Kidney glomerular epithelial cell (primary cell): ENCODE measurements at regions not wholly inside any gene's neighbourhood (a gene's known extent, or its start where the extent isn't known, plus 50 kb on each side); places are given as distances from the start of the nearest gene placed in this dataset.
A peak's percentile ranks its signal among the peaks of the same experiment; 100 is the strongest.
"Not testable (repeated sequence)": the region's sequence is repeated elsewhere in the genome, so short reads cannot be mapped to it uniquely, and the experiment has no call there.

ENCODE experiments used
- DNase-seq: peaks from one replicate; lab custom pipeline; 2025; lab: John Stamatoyannopoulos, UW

GRCh38 chr21:15278279-15278678, 213.5 kb upstream of the NRIP1 start:
- no peak for DNase-seq

- DNase-seq, result no peak
Observed at GRCh38 chr21:15278851-15279250, 214.1 kb upstream of the NRIP1 start.

- DNase-seq, result no peak
Observed at GRCh38 chr21:15279482-15279881, 214.7 kb upstream of the NRIP1 start.

- DNase-seq, result no peak
Observed at GRCh38 chr21:15281714-15282113, 216.9 kb upstream of the NRIP1 start.

GRCh38 chr21:15282665-15283064, 217.9 kb upstream of the NRIP1 start:
- DNase-seq, result peak; percentile 17

GRCh38 chr21:15283138-15283537, 218.3 kb upstream of the NRIP1 start:
- DNase-seq, result no peak

- no peak for DNase-seq
Observed at GRCh38 chr21:15283789-15284188, 219.0 kb upstream of the NRIP1 start.

- DNase-seq, result no peak
Observed at GRCh38 chr21:15285556-15285955, 220.8 kb upstream of the NRIP1 start.

- DNase-seq, result no peak
Observed at GRCh38 chr21:15289246-15289645, 224.4 kb upstream of the NRIP1 start.

- no peak for DNase-seq
Observed at GRCh38 chr21:15289896-15290841, 225.4 kb upstream of the NRIP1 start.

GRCh38 chr21:15291621-15292266, 226.9 kb upstream of the NRIP1 start:
- DNase-seq, result no peak

GRCh38 chr21:15293240-15293639, 228.4 kb upstream of the NRIP1 start:
- peak; percentile 92 for DNase-seq

GRCh38 chr21:15295875-15296274, 231.1 kb upstream of the NRIP1 start:
- DNase-seq, result no peak

- no peak for DNase-seq
Observed at GRCh38 chr21:15297824-15298223, 233.0 kb upstream of the NRIP1 start.

- DNase-seq, result no peak
Observed at GRCh38 chr21:15298306-15298705, 233.5 kb upstream of the NRIP1 start.

- DNase-seq, result not testable (repeated sequence)
Observed at GRCh38 chr21:15298755-15299154, 234.0 kb upstream of the NRIP1 start.

GRCh38 chr21:15300131-15300530, 235.3 kb upstream of the NRIP1 start:
- no peak for DNase-seq

GRCh38 chr21:15301014-15301413, 236.2 kb upstream of the NRIP1 start:
- DNase-seq, result no peak

- peak; percentile 71 for DNase-seq
Observed at GRCh38 chr21:15301736-15302135, 236.9 kb upstream of the NRIP1 start.

- no peak for DNase-seq
Observed at GRCh38 chr21:15306271-15306670, 241.5 kb upstream of the NRIP1 start.

- no peak for DNase-seq
Observed at GRCh38 chr21:15308333-15308732, 243.5 kb upstream of the NRIP1 start.

GRCh38 chr21:15309022-15309590, 244.3 kb upstream of the NRIP1 start:
- no peak for DNase-seq

- no peak for DNase-seq
Observed at GRCh38 chr21:15309721-15310120, 244.9 kb upstream of the NRIP1 start.
